Activated CD4-positive, alpha-beta T cell treated with anti-CD3 and anti-CD28 coated beads for 4 hours (primary cell): ENCODE measurements at regions not wholly inside any gene's neighbourhood (a gene's known extent, or its start where the extent isn't known, plus 50 kb on each side); places are given as distances from the start of the nearest gene placed in this dataset.
"Not testable (repeated sequence)": the region's sequence is repeated elsewhere in the genome, so short reads cannot be mapped to it uniquely, and the experiment has no call there.

Experiments
- DNase-seq, 2 donors: peaks; one replicate each; pipeline ENCODE4 v3.0.0-alpha.2; 2020

DNA sequence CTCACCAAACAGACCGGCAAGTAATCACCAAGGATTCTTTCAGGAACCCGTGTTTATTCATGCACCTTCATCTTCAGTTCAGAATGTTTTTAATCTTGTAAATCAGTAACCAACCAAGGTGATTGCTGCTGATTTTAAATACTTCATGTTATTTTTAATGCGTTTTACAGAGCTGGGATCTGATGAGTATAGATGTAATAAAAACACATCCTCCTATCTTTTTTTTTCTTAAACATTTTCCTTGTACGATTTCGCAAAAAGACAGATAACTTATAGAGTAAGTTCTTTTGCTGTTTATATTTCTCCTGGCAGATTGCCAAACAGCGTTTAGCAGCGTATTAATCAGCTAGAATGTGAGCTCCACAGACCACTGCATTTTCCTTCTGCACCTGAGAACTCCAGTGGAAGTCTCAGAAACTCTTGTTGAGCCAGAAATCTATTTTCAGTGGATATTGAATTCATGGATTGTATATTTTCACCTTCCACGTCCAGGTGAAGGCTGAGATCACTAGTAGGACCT is 397.8 kb upstream of the NRP1 start:
- DNase-seq: no peak

DNA sequence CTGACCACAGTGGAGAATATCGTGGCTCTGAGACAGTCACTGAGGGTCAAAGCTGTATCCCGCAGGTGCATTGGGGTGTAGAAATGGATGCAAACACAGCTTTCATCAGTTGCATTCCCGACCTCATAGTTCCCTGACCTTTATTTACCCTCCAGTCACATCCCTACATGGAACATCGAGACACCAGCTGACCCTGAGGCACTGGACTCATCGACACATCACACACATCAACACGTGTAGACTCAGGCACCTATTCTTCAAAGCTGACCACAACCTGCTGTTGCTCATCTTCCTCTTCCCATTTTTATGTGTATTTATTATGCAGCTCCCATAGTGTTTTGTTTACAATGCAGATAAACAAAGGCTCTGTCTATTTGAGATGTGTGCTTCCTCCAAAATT is 396.9 kb upstream of the NRP1 start:
- no peak for DNase-seq

DNA sequence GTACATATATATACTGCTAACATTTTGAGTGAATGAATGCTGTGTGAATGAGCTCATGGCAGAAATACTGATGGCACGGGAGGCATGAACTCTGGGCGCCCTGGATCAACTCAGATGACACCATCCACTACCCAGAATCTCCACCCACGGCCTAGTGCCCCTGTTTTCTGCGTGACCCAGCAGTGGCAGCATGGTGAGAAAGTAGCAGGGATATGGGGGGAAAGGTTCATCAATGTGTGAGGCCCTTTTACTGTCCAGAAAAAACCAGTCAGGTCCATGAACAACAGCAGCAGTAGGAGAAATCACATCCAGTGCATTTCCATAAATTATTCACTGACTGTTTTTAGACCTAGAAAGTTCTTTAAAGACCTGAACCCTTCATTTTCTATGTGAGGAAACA is 391.0 kb upstream of the NRP1 start:
- DNase-seq: no peak

DNA sequence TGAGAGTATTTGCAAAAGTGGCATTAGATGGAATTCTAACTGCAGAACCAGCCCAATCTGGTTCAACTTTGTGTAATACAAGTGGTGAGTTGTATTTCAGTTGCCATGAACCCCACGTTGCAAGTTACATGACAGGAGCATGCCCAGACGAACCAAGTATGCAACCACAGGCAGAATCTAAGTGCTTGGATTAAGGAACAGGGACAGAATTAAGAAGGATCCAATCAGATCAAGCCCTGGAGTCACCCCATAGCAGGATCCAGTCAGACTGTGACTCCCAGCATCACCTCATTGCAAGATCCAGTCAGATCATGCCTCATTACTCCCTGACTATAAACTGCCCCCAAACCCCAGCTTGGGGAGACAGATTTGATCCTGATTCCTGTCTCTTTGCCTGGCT is 388.7 kb upstream of the NRP1 start:
- no peak for DNase-seq

DNA sequence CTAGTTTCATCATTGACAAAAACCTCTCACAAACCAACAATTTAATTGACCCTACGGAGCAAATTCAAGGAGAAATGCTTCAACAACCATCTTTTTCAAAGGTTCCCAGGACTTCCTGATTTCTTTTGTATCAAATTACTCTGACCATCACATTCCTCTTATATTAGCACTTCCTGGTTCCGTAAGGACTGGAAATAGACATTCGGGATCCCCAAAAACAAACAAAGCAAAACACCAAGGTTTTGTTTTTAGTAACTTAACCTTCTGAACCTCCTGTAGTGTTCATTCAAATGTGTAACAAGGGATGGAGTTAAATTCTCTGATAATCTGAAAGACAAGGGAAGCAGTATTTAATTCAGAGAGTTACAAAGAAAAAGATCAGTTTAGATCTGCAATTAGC is 387.6 kb upstream of the NRP1 start:
- no peak for DNase-seq

DNA sequence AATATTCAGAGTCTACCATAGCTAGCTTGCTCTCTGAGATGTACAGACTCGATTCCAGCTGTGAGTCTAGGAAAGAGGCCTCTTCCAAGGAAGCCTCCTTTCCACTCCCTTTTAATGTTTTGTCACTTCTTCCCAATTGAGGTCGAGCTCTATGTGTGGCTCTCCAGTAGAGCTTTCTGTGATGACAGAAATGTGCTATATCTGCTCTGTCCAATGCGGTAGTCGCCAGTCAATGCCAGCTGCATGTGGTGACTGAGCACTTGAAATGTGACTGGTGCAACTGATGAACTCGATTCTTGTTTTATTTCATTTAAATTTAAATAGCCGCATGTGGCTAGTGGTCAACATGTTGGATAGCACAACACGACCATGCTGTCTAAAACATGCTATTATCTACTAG is 387.0 kb upstream of the NRP1 start:
- DNase-seq: no peak

DNA sequence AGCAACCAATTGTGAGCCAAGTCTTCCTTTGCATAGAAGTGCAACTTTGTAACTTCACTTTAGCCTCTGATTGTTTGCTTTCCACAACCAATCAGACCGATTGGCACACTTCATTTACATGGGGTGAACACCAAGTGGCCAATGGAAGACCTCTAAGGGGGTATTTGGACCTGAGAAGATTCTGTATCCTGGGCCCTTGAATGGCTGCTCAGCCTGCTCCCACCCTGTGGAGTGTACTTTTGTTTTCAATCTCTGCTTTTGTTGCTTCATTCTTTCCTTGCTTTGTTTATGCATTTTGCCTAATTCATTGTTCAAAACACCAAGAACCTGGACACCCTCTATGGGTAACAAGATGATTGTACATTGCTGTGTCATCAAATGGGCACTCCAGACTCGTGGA is 385.7 kb upstream of the NRP1 start:
- DNase-seq: no peak

DNA sequence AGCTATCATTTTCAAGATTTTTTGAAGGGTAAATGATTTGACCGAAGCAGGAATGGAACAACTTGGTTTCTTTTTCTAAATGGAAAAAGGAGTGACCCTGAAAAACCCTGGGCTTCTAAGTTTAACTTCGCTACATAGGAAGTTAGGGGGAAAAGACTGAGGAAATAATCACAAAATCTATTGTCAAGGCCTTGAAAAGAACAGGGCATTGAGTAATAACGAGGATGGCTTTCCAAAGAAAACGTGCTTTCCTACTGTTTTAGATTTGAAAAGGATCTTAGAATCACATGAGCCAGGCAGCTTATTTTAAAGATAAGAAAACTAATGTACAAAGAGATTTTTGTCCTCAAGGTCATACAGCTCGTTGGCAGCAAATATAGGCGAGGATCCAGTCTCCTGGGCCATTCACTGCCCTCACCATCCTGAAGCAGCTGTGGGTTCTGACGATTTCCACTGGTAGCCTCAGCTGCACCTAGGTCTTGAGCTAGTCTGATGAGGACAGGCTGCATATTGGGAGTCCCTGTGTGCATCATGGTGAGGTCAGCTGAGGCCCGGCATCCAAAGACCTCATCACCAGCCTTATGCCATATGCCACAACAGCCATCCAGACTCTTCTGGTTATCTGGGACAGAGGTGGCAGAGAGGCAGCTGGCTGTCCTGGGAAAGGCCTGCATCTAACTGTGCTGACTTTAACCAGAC is 384.7 kb upstream of the NRP1 start:
- no peak for DNase-seq

DNA sequence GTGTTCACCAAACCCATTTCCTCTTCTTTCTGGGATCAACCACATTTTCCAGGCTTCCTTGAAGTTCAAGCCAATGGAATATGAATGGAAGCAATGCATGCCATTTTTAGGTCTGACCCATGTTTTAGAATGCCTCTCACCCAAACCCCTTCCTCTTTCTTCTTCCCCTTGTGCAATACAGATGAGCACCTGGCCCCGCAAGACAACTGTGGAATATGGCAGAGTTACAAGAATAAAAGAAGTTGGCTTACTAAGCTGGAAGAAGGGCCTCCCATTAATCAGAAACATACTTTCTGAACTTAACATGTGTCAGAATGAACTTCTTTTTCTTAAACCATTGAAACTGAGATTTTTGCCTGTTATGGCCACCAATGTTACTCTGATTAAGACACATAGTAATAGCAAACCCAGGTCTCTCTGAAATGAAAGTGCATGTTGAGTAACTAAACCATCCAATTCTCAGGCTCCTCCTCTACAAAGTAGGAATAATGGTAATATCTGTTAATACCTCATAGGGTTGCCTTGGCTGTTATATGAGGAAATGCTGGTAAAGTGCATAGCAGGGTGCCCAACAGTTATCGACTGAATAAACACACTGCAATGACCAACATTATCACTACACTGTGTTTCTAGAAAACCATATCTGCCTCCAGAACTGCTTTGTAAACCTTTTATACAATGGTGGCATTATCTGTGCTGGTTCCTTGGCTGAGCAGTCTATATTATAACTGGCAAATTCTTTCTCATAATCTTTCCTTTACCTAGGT is 382.2 kb upstream of the NRP1 start:
- no peak for DNase-seq

DNA sequence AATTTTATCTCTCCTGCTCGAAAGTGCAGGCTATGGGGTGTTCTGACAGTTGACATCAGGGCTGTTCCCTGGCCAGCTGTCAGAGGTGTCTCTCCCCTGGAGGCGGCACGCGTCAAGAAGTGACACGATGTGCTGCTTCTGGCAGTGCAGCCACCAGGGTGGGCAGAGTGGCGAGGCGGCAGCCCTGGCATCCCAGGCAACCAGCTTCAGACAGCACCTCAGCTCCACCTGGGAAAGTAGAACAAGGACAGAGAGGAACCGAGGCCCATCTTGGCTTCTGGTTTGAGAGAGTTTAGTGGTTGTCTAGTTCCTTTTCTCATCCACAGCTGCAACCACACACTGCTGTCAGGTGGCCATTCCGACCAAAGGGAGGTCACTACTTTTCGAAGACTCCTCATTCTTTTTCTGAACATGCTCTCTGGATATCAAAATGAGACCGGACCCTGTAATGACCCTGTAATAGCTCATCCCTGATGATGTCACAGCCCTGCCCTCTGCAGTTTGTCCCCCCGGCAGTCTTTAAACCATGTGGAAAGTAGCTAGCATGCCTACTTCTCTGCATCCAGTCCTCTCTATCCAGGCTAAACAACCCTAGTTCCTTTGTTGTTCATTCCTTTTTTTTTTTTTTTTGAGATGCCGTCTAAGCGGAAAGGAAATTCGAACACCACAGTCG is 381.0 kb upstream of the NRP1 start:
- no peak for DNase-seq

DNA sequence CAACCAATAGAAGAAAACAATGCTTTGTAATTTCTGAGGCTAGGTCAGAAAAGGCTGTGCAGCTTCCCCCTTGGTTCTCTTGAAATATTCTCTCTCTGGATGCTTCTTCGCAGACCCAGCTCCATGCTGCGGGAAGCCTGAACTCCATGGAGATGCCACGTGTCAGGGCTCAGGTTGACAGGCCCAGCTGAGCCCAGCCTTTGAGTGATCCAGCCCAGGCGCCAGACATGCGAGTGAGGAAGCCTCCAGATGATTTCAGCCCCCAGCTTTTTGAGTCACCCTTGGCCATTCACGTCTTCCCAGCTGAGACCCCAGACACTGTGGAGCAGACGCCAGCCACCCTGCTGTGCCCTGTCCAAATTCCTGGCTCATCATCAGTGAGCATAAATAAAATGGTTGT is 378.4 kb upstream of the NRP1 start:
- no peak for DNase-seq

DNA sequence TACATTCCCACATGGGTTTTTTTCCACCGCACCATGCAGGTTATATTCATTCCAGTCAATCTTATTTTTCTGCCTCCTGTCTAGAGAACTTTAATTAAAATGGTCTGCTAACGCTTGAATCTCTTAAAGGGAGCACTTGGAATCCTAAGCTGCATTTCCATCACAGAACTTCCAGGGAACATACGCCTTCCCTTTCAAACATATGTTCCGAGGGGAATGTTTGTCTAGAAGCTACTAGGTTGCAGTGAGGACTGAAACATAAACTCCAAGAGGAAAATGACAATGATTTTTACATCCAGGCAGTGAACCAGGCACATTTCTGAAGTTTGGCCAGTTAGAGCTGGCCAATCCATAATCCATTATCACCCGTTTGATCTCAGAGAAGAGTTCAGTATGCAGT is 375.5 kb upstream of the NRP1 start:
- no peak for DNase-seq

DNA sequence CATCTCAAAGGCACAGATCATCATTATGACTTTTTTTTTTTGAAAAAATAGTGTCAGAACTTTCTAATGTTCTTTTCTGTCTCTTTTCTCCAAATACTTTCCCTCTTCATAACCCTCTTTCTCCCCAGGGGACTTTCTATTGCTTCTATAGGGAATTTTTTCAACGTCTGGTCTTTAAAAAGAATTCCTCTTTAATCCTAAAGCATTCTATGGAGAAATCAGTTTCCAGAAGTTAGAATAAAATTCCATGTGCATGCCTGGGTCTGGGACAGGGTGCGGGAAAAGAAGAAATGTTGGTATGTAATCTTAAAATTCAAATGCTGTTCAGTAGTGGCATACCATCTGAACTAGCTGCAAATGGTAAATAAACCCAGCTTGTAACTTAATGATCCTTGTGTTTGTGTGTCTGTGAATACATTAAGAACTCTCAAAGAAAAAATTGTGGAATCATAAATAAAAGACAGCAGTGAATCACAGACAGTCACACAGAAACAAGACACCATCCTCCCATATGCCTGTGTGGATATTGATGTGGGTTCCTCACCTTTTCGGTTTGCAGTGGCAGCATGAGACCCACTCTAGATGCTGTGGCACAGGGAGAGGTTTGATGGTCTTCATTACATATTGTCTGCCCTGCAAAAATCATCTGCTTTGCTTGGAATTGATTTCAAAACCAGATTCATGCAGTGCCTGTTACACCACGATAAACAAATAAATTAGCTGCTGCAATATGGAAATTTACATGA is 374.7 kb upstream of the NRP1 start:
- no peak for DNase-seq

DNA sequence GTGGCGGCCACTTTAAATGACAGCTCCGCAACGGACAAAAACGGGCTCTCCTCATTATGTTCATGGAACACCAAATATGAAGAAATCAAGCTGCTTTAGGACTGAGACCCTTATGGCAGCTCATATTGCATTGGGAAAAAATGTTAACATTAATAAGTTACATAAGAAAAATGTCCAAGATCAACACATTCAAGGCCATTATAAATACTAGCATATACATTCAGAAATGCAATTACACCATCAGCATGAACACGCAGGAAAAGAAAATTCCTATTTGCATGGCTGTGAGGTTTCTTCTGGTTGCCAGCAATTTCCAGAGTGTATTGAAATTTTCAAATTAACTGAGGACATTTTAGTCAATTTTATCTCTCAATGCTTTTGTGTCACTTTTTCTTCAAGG is 374.1 kb upstream of the NRP1 start:
- DNase-seq: no peak

DNA sequence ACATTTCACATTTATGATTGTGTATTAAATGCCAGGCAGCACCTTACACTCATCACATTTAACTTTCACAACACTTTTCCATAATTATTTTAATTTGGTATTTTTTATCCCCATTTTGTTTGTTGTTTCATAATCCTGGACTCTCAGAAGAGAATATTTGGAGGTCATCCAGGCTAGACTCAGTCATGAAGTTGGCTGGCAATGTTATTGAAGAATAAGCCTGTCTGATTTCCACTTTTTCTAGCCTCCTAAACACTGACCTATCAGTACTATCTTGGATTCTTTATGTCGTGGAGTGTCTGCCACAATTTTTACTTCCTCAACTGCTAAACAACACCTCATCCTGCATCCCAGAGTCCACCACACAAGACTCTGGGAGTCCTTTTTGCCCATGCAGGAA is 372.3 kb upstream of the NRP1 start:
- DNase-seq: no peak

DNA sequence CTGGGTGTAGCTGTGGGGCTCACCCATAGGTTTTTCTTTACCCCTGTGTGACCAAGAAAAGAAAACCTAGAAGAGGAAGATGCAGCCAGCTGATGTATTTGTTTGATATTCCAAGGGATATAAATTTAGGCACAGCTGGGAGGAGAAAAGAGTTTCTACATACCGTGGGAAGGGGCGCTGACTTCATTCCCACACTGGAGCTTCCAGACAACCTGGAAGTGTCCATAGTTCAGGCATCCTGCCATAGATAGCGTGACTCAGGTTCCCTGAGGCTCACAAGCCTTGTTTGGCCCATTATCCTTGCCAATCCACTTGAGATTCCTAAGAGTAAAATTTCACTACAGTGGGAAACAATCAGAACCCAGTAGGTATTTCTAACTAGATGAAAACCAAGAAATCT is 371.7 kb upstream of the NRP1 start:
- no peak for DNase-seq

DNA sequence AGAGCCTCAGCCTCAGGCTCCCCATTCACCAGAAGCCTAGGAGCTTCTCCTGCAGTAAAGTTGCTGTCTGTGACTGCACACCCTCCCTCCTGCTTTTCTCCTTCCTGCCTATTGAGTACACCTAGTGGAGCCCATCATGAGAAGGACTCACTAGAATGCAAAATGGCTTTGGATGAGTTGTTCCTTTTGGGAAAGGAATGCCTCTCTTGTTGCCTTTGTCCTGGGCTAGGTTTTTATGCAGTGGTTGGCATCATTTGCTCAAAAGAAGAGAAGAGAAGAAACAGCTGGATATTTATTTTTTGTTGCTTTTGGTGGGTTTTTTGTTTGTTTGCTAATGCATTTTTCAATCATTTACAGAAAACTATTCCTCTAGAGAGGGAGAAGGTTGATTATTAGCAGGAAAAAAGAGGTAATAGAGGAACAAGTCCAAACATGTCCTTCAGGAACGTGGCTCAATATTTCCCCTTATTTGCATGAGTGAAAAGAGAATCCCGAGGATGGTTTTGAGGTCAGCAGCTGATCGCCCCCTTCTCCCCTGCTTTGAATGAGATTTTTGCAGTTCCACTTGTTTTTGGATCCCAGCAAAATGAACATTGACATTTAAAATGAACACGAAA is 369.9 kb upstream of the NRP1 start:
- DNase-seq: no peak

DNA sequence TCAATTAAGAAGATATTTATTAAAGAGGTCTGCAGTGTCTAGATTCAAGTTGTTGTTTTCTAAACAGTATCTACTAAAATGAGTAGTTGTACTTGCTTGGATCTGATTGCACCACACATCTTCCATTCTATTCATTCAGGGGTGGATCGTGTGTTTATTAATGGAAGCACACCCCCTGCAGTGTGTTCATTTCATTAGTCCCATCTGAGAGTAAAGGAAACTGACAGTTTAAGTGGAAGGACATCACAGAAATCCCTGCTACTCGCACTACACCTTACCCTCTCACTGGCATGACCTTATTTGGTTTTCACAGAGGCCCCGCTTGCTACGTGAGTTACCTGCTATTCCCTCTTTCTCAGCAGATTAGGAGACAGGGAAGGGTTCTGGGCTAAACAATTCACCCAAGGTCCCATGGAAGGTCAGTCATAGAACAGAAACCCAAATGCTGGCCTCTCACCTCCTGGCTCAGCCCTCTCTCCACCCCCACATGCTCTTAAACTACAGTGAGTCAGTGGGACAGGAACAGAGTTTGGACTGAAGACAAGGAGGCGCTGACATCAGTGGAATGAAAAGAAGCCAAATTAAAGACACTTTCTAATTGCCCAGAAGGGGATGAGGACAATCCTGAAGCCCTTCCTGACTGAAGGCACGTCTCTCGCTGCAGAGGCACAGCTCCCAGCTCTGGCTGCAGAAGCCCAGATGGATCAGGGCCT is 369.2 kb upstream of the NRP1 start:
- DNase-seq: no peak

DNA sequence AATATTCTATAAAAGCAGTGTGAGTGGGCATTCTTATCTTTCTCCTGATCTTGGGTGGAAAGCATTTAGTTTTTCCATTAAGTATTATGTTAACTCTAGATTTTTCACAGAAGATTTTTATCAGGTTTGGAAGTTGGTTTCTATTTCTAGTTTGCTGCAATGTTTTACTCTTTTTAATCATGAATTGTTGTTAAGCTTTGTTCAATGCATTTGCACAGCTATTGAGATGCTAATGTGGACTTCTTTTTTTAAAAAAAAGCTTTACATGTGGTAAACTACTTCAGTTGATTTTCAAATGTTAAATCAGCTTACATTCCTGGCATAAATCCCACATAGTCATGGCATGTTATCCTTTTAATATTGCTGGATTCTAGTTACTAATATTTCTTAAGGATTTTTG is 363.6 kb upstream of the NRP1 start:
- no peak for DNase-seq

DNA sequence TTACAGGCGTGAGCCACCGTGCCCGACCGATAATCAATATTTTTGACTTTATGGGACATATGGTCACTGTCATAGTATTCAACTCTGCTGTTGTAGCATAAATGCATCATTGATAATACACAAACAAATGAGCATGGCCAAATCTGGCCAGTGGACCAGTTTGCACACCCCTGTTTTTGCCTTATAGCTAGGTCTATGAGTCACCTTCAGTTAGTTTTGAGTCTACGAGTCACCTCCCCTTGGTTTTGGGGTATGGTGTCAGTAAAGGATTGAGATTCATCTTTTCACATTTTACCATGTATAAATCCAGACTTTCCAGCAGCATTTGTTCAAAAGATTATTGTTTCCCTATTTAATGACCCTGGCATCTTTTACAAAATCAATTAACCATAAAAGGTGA is 362.5 kb upstream of the NRP1 start:
- no peak for DNase-seq

DNA sequence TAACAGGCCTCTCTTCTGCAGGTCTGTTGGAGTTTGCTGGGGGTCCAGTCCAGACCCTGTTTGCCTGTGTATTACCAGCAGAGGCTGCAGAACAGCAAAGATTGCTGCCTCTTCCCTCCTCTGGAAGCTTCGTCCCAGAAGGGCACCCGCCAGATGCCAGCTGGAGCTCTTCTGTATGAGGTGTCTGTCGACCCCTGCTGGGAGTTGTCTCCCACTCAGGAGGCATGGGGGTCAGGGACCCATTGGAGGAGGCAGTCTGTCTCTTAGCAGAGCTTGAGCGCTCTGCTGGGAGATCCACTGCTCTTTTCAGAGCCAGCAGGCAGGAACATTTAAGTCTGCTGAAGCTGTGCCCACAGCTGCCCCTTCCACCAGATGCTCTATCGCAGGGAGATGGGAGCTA is 361.1 kb upstream of the NRP1 start:
- DNase-seq: no peak

DNA sequence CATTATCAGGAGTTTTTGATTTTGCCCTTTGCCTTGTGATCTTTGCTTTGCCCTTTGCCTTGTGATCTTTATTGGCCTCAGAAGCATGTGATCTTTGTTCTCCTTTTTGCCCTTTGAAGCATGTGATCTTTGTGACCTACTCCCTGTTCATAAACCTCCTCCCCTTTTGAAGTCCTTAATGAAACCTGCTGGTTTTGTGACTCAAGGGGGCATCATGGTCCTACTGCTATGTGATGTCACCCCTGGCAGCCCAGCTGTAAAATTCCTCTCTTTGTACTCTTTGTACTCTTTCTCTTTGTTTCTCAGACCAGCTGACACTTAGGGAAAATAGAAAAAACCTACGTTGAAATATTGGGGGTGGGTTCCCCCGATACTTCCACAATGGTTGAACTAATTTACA is 356.1 kb upstream of the NRP1 start:
- not testable (repeated sequence) for DNase-seq
